GM23338 (cell line): ENCODE measurements at regions not wholly inside any gene's neighbourhood (a gene's known extent, or its start where the extent isn't known, plus 50 kb on each side); places are given as distances from the start of the nearest gene placed in this dataset.

Source experiments
- ATAC-seq: fragments of 200-7000 bp; cut with Tn5 transposase; 3 replicates; pipeline ENCODE4 v1.9.1; 2020
- DNase-seq: peaks from one replicate; pipeline ENCODE4 v3.0.0-alpha.2; 2015; ENCODE audit warnings: low spot score
- H2AFZ ChIP-seq: fragments of 200-600 bp; sonication (generic); 2 replicates; pipeline ENCODE4 v1.8.0; 2016; ENCODE audit warnings: antibody characterized with exemption, mild to moderate bottlenecking, moderate library complexity
- H3F3A ChIP-seq: fragments of 200-600 bp; sonication (generic); replicated peaks from 2 replicates; pipeline ENCODE4 v1.8.0; 2017; ENCODE audit warnings: antibody characterized with exemption, mixed run types, low read depth
- H3K27ac ChIP-seq: fragments of 200-600 bp; sonication (generic); 2 replicates; pipeline ENCODE4 v1.6.1; 2016; ENCODE audit warnings: low read depth
- H3K27me3 ChIP-seq: fragments of 200-600 bp; sonication (generic); 2 replicates; pipeline ENCODE4 v1.8.0; 2016; ENCODE audit warnings: mild to moderate bottlenecking, mixed run types, moderate library complexity; ENCODE audit not compliant: insufficient read depth
- H3K36me3 ChIP-seq: fragments of 200-600 bp; sonication (generic); 2 replicates; pipeline ENCODE4 v1.8.0; 2016; ENCODE audit warnings: mild to moderate bottlenecking; ENCODE audit not compliant: insufficient read depth
- H3K4me1 ChIP-seq: fragments of 200-600 bp; sonication (generic); 2 replicates; pipeline ENCODE4 v1.8.0; 2016; ENCODE audit warnings: mild to moderate bottlenecking, moderate library complexity; ENCODE audit not compliant: insufficient read depth
- H3K4me2 ChIP-seq: fragments of 200-600 bp; sonication (generic); 2 replicates; pipeline ENCODE4 v1.7.1; 2017; ENCODE audit warnings: mixed run types
- H3K4me3 ChIP-seq: fragments of 200-600 bp; sonication (generic); 2 replicates; pipeline ENCODE4 v1.6.1; 2016; ENCODE audit warnings: mixed run types
- H3K79me2 ChIP-seq: fragments of 200-600 bp; sonication (generic); replicated peaks from 2 replicates; pipeline ENCODE4 v1.8.0; 2017; ENCODE audit warnings: mild to moderate bottlenecking; ENCODE audit not compliant: insufficient read depth
- H3K9me2 ChIP-seq: fragments of 200-600 bp; sonication (generic); 2 replicates; pipeline ENCODE4 v1.8.0; 2017; ENCODE audit not compliant: insufficient read depth
- H4K20me1 ChIP-seq: fragments of 200-600 bp; sonication (generic); replicated peaks from 2 replicates; pipeline ENCODE4 v1.8.0; 2017; ENCODE audit warnings: mild to moderate bottlenecking; ENCODE audit not compliant: insufficient read depth
- H3K27ac Mint-ChIP-seq: 2 replicates; pipeline ENCODE4 v1.8.0; 2020; ENCODE audit warnings: inconsistent platforms, mild to moderate bottlenecking, moderate library complexity, mixed read lengths
- H3K27me3 Mint-ChIP-seq: 3 replicates; pipeline ENCODE4 v1.8.0; 2022; ENCODE audit warnings: low read depth, mild to moderate bottlenecking, moderate library complexity, mixed read lengths, inconsistent platforms; ENCODE audit not compliant: insufficient read depth, poor library complexity
- H3K36me3 Mint-ChIP-seq: 3 replicates; pipeline ENCODE4 v1.8.0; 2021; ENCODE audit warnings: low read depth, mild to moderate bottlenecking, inconsistent platforms, moderate library complexity, mixed read lengths
- H3K4me1 Mint-ChIP-seq: 3 replicates; pipeline ENCODE4 v1.8.0; 2020; ENCODE audit warnings: mild to moderate bottlenecking, inconsistent platforms, mixed read lengths
- H3K4me3 Mint-ChIP-seq: 3 replicates; pipeline ENCODE4 v1.8.0; 2021; ENCODE audit warnings: moderate library complexity, mild to moderate bottlenecking, inconsistent platforms, mixed read lengths
- H3K9me3 Mint-ChIP-seq: 3 replicates; pipeline ENCODE4 v1.8.0; 2020; ENCODE audit warnings: moderate library complexity, mild to moderate bottlenecking, inconsistent platforms, mixed read lengths
- EZH2 ChIP-seq: fragments of 200-600 bp; sonication (generic); IDR thresholded peaks from one replicate; pipeline ENCODE4 v1.8.0; 2017; ENCODE audit warnings: antibody characterized with exemption, mild to moderate bottlenecking, low read depth; ENCODE audit not compliant: unreplicated experiment
- EZH2phosphoT487 ChIP-seq: fragments of 200-600 bp; sonication (generic); IDR thresholded peaks from one replicate; pipeline ENCODE4 v1.8.1; 2018; ENCODE audit warnings: antibody characterized with exemption; ENCODE audit not compliant: unreplicated experiment
- JUNB ChIP-seq: IDR thresholded peaks from one replicate; pipeline ENCODE4 v1.6.1; 2016; ENCODE audit warnings: antibody characterized with exemption; ENCODE audit not compliant: unreplicated experiment
- NANOG ChIP-seq: IDR thresholded peaks from 2 replicates; pipeline ENCODE4 v1.6.1; 2016; ENCODE audit warnings: antibody characterized with exemption, borderline replicate concordance
- POLR2AphosphoS5 ChIP-seq: IDR thresholded peaks from 2 replicates; pipeline ENCODE4 v1.6.1; 2016; ENCODE audit warnings: antibody characterized with exemption, low read depth
- STAT1 ChIP-seq: IDR thresholded peaks from one replicate; pipeline ENCODE4 v1.6.1; 2016; ENCODE audit warnings: antibody characterized with exemption; ENCODE audit not compliant: unreplicated experiment
- ZNF114 ChIP-seq: fragments of 250-450 bp; sonication (Bioruptor Pico); IDR thresholded peaks from 2 replicates; pipeline ENCODE4 v1.5.0; 2020; ENCODE audit warnings: mild to moderate bottlenecking, moderate library complexity
- TF ChIP-seq, protein P1 (sequence below): fragments of 250-450 bp; sonication (Bioruptor Pico); IDR thresholded peaks from 2 replicates; pipeline ENCODE4 v1.5.0; 2020; ENCODE audit warnings: mild to moderate bottlenecking, moderate library complexity
- TF ChIP-seq, protein P2 (sequence below): IDR thresholded peaks from 2 replicates; pipeline ENCODE4 v1.6.1; 2016; ENCODE audit warnings: antibody characterized with exemption

DNA sequence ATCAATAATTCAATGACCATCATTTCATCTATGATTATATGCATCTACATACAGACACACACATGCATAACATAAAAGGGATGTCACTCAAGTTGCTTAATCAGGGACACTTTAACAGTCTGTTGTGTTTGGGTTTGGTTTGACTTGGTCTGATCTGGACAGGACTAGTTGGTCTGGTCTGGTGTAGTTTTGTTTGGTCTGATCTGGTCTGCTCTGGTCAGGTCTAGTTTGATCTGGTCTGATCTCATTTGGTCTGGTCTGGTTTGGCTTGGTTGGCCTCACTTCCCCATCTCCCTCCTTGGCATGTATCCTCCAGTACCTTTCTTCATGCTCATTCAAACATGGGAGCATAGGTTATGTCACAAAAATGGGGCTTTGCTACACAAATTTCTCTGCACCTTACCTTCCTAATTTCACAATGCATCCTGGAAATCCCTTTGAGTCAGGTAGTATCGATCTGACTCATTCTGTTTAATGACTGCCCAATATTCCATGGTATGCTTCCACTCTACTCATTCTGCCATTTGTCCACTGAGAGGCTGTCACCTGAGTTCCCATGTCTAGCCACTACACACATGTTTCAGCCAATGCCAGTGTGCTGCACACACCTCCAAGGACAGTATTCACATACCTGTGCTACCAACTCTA, 73.0 kb upstream of the TPM1 start (continued):
- TF ChIP-seq, protein P1, sequence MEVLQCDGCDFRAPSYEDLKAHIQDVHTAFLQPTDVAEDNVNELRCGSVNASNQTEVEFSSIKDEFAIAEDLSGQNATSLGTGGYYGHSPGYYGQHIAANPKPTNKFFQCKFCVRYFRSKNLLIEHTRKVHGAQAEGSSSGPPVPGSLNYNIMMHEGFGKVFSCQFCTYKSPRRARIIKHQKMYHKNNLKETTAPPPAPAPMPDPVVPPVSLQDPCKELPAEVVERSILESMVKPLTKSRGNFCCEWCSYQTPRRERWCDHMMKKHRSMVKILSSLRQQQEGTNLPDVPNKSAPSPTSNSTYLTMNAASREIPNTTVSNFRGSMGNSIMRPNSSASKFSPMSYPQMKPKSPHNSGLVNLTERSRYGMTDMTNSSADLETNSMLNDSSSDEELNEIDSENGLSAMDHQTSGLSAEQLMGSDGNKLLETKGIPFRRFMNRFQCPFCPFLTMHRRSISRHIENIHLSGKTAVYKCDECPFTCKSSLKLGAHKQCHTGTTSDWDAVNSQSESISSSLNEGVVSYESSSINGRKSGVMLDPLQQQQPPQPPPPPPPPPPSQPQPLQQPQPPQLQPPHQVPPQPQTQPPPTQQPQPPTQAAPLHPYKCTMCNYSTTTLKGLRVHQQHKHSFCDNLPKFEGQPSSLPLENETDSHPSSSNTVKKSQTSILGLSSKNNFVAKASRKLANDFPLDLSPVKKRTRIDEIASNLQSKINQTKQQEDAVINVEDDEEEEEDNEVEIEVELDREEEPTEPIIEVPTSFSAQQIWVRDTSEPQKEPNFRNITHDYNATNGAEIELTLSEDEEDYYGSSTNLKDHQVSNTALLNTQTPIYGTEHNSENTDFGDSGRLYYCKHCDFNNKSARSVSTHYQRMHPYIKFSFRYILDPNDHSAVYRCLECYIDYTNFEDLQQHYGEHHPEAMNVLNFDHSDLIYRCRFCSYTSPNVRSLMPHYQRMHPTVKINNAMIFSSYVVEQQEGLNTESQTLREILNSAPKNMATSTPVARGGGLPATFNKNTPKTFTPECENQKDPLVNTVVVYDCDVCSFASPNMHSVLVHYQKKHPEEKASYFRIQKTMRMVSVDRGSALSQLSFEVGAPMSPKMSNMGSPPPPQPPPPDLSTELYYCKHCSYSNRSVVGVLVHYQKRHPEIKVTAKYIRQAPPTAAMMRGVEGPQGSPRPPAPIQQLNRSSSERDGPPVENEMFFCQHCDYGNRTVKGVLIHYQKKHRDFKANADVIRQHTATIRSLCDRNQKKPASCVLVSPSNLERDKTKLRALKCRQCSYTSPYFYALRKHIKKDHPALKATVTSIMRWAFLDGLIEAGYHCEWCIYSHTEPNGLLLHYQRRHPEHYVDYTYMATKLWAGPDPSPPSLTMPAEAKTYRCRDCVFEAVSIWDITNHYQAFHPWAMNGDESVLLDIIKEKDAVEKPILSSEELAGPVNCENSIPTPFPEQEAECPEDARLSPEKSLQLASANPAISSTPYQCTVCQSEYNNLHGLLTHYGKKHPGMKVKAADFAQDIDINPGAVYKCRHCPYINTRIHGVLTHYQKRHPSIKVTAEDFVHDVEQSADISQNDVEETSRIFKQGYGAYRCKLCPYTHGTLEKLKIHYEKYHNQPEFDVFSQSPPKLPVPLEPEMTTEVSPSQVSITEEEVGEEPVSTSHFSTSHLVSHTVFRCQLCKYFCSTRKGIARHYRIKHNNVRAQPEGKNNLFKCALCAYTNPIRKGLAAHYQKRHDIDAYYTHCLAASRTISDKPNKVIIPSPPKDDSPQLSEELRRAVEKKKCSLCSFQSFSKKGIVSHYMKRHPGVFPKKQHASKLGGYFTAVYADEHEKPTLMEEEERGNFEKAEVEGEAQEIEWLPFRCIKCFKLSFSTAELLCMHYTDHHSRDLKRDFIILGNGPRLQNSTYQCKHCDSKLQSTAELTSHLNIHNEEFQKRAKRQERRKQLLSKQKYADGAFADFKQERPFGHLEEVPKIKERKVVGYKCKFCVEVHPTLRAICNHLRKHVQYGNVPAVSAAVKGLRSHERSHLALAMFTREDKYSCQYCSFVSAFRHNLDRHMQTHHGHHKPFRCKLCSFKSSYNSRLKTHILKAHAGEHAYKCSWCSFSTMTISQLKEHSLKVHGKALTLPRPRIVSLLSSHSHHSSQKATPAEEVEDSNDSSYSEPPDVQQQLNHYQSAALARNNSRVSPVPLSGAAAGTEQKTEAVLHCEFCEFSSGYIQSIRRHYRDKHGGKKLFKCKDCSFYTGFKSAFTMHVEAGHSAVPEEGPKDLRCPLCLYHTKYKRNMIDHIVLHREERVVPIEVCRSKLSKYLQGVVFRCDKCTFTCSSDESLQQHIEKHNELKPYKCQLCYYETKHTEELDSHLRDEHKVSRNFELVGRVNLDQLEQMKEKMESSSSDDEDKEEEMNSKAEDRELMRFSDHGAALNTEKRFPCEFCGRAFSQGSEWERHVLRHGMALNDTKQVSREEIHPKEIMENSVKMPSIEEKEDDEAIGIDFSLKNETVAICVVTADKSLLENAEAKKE (CRISPR knock-in tag): no peak
- no peak for TF ChIP-seq STAT1
- no peak for TF ChIP-seq EZH2phosphoT487
- TF ChIP-seq JUNB: no peak
- TF ChIP-seq NANOG: no peak
- no peak for TF ChIP-seq EZH2
- TF ChIP-seq ZNF114 (CRISPR knock-in tag): no peak

DNA sequence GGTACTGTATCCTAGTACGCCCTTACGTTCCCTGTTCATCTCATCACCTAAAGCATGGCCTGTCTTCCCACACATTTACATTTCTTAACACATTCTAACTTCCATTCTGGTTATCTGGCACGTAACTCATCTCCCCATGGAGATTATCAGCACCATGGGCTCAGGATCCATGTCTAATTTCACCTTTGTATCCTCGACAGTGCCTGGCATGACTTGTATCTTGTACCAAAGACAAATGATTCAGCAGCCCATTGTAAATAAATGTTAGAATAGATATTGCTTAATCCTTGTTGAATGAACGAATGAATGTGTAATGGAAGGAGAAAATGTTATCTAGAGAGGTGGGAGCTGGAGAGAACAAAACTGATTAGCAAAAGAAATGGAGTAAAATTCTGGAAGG, 69.7 kb upstream of the TPM1 start:
- Mint-ChIP-seq H3K4me1 (peaks cover 20% of the 10 kb centered on the region), H3K36me3 (no peaks in the 10 kb centered on the region), H3K27ac (no peak overlapping the region), H3K4me3 (no peak overlapping the region), H3K9me3 (no peaks in the 10 kb centered on the region; the same call in 2 of the 3 replicates), H3K27me3 (peaks cover 8% of the 10 kb centered on the region)
- H3K79me2 ChIP-seq: no peaks in the 10 kb centered on the region
- DNase-seq: no peak
- H3K4me3 ChIP-seq: no peak overlapping the region
- no peaks in the 10 kb centered on the region for H3K36me3 ChIP-seq
- no peak overlapping the region for H3K4me2 ChIP-seq
- no peak overlapping the region for H2AFZ ChIP-seq
- no peaks in the 10 kb centered on the region for H3F3A ChIP-seq
- no peak for ATAC-seq
- H3K9me2 ChIP-seq: peaks cover 9% of the 10 kb centered on the region
- peaks cover 15% of the 10 kb centered on the region for H3K4me1 ChIP-seq
- no peaks in the 10 kb centered on the region for H4K20me1 ChIP-seq
- H3K27ac ChIP-seq: no peak overlapping the region
- H3K27me3 ChIP-seq: no peaks in the 10 kb centered on the region
- TF ChIP-seq, protein P1 (CRISPR knock-in tag): no peak
- TF ChIP-seq POLR2AphosphoS5: no peak
- TF ChIP-seq EZH2: no peak
- no peak for TF ChIP-seq NANOG
- TF ChIP-seq, protein P2, sequence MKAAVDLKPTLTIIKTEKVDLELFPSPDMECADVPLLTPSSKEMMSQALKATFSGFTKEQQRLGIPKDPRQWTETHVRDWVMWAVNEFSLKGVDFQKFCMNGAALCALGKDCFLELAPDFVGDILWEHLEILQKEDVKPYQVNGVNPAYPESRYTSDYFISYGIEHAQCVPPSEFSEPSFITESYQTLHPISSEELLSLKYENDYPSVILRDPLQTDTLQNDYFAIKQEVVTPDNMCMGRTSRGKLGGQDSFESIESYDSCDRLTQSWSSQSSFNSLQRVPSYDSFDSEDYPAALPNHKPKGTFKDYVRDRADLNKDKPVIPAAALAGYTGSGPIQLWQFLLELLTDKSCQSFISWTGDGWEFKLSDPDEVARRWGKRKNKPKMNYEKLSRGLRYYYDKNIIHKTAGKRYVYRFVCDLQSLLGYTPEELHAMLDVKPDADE: no peak
- TF ChIP-seq JUNB: no peak
